K562 (cell line): ENCODE measurements at regions not wholly inside any gene's neighbourhood (a gene's known extent, or its start where the extent isn't known, plus 50 kb on each side); places are given as distances from the start of the nearest gene placed in this dataset.

Experiments used
- CREB5 ChIP-seq: fragments of 250-450 bp; sonication (Bioruptor Pico); IDR thresholded peaks from 2 replicates; pipeline ENCODE4 v1.5.0; 2020; ENCODE audit warnings: mild to moderate bottlenecking
- DACH1 ChIP-seq: fragments of 450-650 bp; IDR thresholded peaks from 2 replicates; pipeline ENCODE4 v1.6.1; 2018; ENCODE audit not compliant: partially characterized antibody
- EP400 ChIP-seq: fragments of 450-650 bp; IDR thresholded peaks from 2 replicates; pipeline ENCODE4 v1.6.1; 2017; ENCODE audit warnings: antibody characterized with exemption, mild to moderate bottlenecking, moderate library complexity
- HSF4 ChIP-seq: fragments of 250-450 bp; sonication (Bioruptor Pico); IDR thresholded peaks from 2 replicates; pipeline ENCODE4 v2.1.2; 2022; ENCODE audit warnings: mild to moderate bottlenecking, moderate library complexity, borderline replicate concordance
- KAT7 ChIP-seq: sonication (generic); formaldehyde crosslinking; IDR thresholded peaks from 2 replicates; pipeline ENCODE4 v1.8.0; 2022; ENCODE audit warnings: missing genetic modification reagents, mild to moderate bottlenecking, borderline replicate concordance
- MTA1 ChIP-seq: fragments of 450-650 bp; IDR thresholded peaks from 2 replicates; pipeline ENCODE4 v1.6.1; 2017; ENCODE audit warnings: borderline replicate concordance
- MYNN ChIP-seq, 2 experiments: sonication (generic); formaldehyde crosslinking in 1 of 2; IDR thresholded peaks; 2 replicates each; pipeline versions ENCODE4 v1.5.0 to v1.6.1; 2016 to 2020; ENCODE audit warnings: antibody characterized with exemption in 1 of 2, missing genetic modification reagents in 1 of 2
- NCOA4 ChIP-seq: fragments of 450-650 bp; IDR thresholded peaks from 2 replicates; pipeline ENCODE4 v1.6.1; 2018; ENCODE audit warnings: mild to moderate bottlenecking; ENCODE audit not compliant: partially characterized antibody
- NR0B1 ChIP-seq: fragments of 450-650 bp; IDR thresholded peaks from one replicate; pipeline ENCODE4 v1.6.1; 2018; ENCODE audit warnings: mild to moderate bottlenecking, moderate library complexity; ENCODE audit not compliant: partially characterized antibody
- PHB2 ChIP-seq: fragments of 450-650 bp; IDR thresholded peaks from 2 replicates; pipeline ENCODE4 v1.6.1; 2017; ENCODE audit warnings: low read depth
- PRDM10 ChIP-seq: fragments of 450-650 bp; IDR thresholded peaks from 2 replicates; pipeline ENCODE4 v1.6.1; 2018; ENCODE audit not compliant: partially characterized antibody
- SMAD3 ChIP-seq: fragments of 450-650 bp; formaldehyde crosslinking; conservative IDR thresholded peaks from 2 replicates; pipeline ENCODE4 v1.4.0; 2020; ENCODE audit warnings: mild to moderate bottlenecking
- YY1 ChIP-seq, 3 experiments: IDR thresholded peaks; 2 replicates each; pipeline ENCODE4 v1.6.1; 2011; ENCODE audit warnings: low read length in 2 of 3, mild to moderate bottlenecking in 2 of 3, moderate library complexity in 2 of 3, borderline replicate concordance in 1 of 3, control low read depth in 1 of 3, low read depth in 1 of 3; ENCODE audit not compliant: insufficient read depth in 3 of 3, insufficient replicate concordance in 2 of 3, control insufficient read depth in 1 of 3, insufficient read length in 1 of 3; ENCODE audit errors: extremely low read depth in 1 of 3
- ZBTB43 ChIP-seq: sonication (generic); formaldehyde crosslinking; IDR thresholded peaks from 2 replicates; pipeline ENCODE4 v1.8.0; 2023; ENCODE audit warnings: mild to moderate bottlenecking, missing genetic modification reagents
- ZNF24 ChIP-seq: fragments of 450-650 bp; IDR thresholded peaks from 2 replicates; pipeline ENCODE4 v1.6.1; 2016
- ZNF316 ChIP-seq: fragments of 450-650 bp; IDR thresholded peaks from 2 replicates; pipeline ENCODE4 v1.6.1; 2016
- ZNF518B ChIP-seq: fragments of 250-450 bp; sonication (Bioruptor Pico); IDR thresholded peaks from 2 replicates; pipeline ENCODE4 v1.5.0; 2021; ENCODE audit warnings: mild to moderate bottlenecking, moderate library complexity
- ZNF586 ChIP-seq: fragments of 450-650 bp; formaldehyde crosslinking; conservative IDR thresholded peaks from 2 replicates; pipeline ENCODE4 v1.4.0; 2020; ENCODE audit warnings: mild to moderate bottlenecking, moderate library complexity

- peak; percentile 91 for TF ChIP-seq PRDM10
- no peak for TF ChIP-seq SMAD3
- no peak for TF ChIP-seq NR0B1
- no peak for TF ChIP-seq MTA1
- no peak for TF ChIP-seq ZBTB43
- TF ChIP-seq KAT7 (CRISPR knock-in tag) = no peak
- no peak for TF ChIP-seq ZNF518B
- TF ChIP-seq PHB2 = no peak
- TF ChIP-seq EP400 = no peak
- no peak for TF ChIP-seq DACH1
- TF ChIP-seq CREB5 = no peak
- TF ChIP-seq NCOA4 = no peak
- no peak for TF ChIP-seq ZNF24
- TF ChIP-seq HSF4 (CRISPR knock-in tag) = no peak
- TF ChIP-seq YY1 (IDR thresholded peaks at IDR 0.05; ENCODE audit: borderline replicate concordance in 1 of 3, control insufficient read depth in 1 of 3, extremely low read depth in 1 of 3, insufficient read depth in 3 of 3, insufficient read length in 1 of 3, insufficient replicate concordance in 2 of 3, low read depth in 1 of 3, low read length in 2 of 3) = no peak
- TF ChIP-seq ZNF316 = peak; percentile 99
- no peak for TF ChIP-seq MYNN (IDR thresholded peaks at IDR 0.05)
- no peak for TF ChIP-seq MYNN (CRISPR knock-in tag; IDR thresholded peaks at IDR 0.05)
- no peak for TF ChIP-seq ZNF586 (CRISPR knock-in tag)
Measured at GRCh38 chr3:34056951-34057390, 258.5 kb downstream of the PDCD6IP start (continued).
